ENCODE measurements at regions not wholly inside any gene's neighbourhood (a gene's known extent, or its start where the extent isn't known, plus 50 kb on each side); places are given as distances from the start of the nearest gene placed in this dataset.
A peak's percentile ranks its signal among the peaks of the same experiment; 100 is the strongest.

GRCh38 chr2:175823707-175824073, 178.4 kb downstream of the LNPK start:
- DNase-seq (ENCODE audit: low read depth): no peak
- no peak for TF ChIP-seq CTCF (IDR thresholded peaks at IDR 0.05; ENCODE audit: low read depth, low read length, missing control alignments)
- in situ Hi-C loops (cut with HindIII; ENCODE audit: low sequenced_read_pairs): loop anchor here (5.0 kb wide), 1 partner anchor 36 kb away; no protein-coding TSS in a partner anchor
- no peak overlapping the region for H3K4me3 ChIP-seq (ENCODE audit: low read depth, low read length)

- in situ Hi-C loops (cut with HindIII; ENCODE audit: low sequenced_read_pairs): loop anchor here (5.0 kb wide), 1 partner anchor 36 kb away; no protein-coding TSS in a partner anchor
- peak; percentile 64 for DNase-seq (ENCODE audit: low read depth)
- TF ChIP-seq CTCF (IDR thresholded peaks at IDR 0.05; ENCODE audit: low read depth, low read length, missing control alignments): no peak
- H3K4me3 ChIP-seq (ENCODE audit: low read depth, low read length): no peak overlapping the region
Measured at GRCh38 chr2:175823002-175823706, 178.9 kb downstream of the LNPK start.

- no peak for DNase-seq (ENCODE audit: low read depth)
- TF ChIP-seq CTCF (IDR thresholded peaks at IDR 0.05; ENCODE audit: low read depth, low read length, missing control alignments): no peak
- no peak overlapping the region for H3K4me3 ChIP-seq (ENCODE audit: low read depth, low read length)
- in situ Hi-C loops (cut with HindIII; ENCODE audit: low sequenced_read_pairs): no loop called here
Measured at GRCh38 chr2:175817221-175817620, 184.8 kb downstream of the LNPK start.

- in situ Hi-C loops (cut with HindIII; ENCODE audit: low sequenced_read_pairs): no loop called here
- no peak for DNase-seq (ENCODE audit: low read depth)
- TF ChIP-seq CTCF (IDR thresholded peaks at IDR 0.05; ENCODE audit: low read depth, low read length, missing control alignments): no peak
- no peak overlapping the region for H3K4me3 ChIP-seq (ENCODE audit: low read depth, low read length)
Measured at GRCh38 chr2:175815537-175815936, 186.5 kb downstream of the LNPK start.

GRCh38 chr2:175811971-175812370, 190.1 kb downstream of the LNPK start:
- in situ Hi-C loops (cut with HindIII; ENCODE audit: low sequenced_read_pairs): no loop called here
- no peak for DNase-seq (ENCODE audit: low read depth)
- no peak for TF ChIP-seq CTCF (IDR thresholded peaks at IDR 0.05; ENCODE audit: low read depth, low read length, missing control alignments)
- H3K4me3 ChIP-seq (ENCODE audit: low read depth, low read length): no peak overlapping the region

- DNase-seq (ENCODE audit: low read depth): no peak
- no peak overlapping the region for H3K4me3 ChIP-seq (ENCODE audit: low read depth, low read length)
- TF ChIP-seq CTCF (IDR thresholded peaks at IDR 0.05; ENCODE audit: low read depth, low read length, missing control alignments): no peak
- in situ Hi-C loops (cut with HindIII; ENCODE audit: low sequenced_read_pairs): no loop called here
Measured at GRCh38 chr2:175808858-175809257, 193.2 kb downstream of the LNPK start.
